ENCODE measurements at regions not wholly inside any gene's neighbourhood (a gene's known extent, or its start where the extent isn't known, plus 50 kb on each side); places are given as distances from the start of the nearest gene placed in this dataset.
"Not testable (repeated sequence)": the region's sequence is repeated elsewhere in the genome, so short reads cannot be mapped to it uniquely, and the experiment has no call there.

- H3K4me1 Mint-ChIP-seq (ENCODE audit: low read depth) = no peaks in the 10 kb centered on the region
- no peak overlapping the region for H3K27ac Mint-ChIP-seq
- no peaks in the 10 kb centered on the region for H3K27me3 Mint-ChIP-seq
- H3K4me3 Mint-ChIP-seq = no peak overlapping the region
- no peaks in the 10 kb centered on the region for H3K9me3 Mint-ChIP-seq
- H3K36me3 Mint-ChIP-seq (ENCODE audit: low read depth) = no peaks in the 10 kb centered on the region
These were observed 161.0 kb downstream of the GJA1 start for GRCh38 chr6:121596441-121596840.

- H3K4me3 Mint-ChIP-seq = no peak overlapping the region
- H3K4me1 Mint-ChIP-seq (ENCODE audit: low read depth) = no peaks in the 10 kb centered on the region
- H3K27ac Mint-ChIP-seq = no peak overlapping the region
These were observed 162.2 kb downstream of the GJA1 start for GRCh38 chr6:121597654-121598053.

GRCh38 chr6:121599331-121599730 is 163.9 kb downstream of the GJA1 start:
- H3K4me3 Mint-ChIP-seq; H3K27ac Mint-ChIP-seq; H3K4me1 Mint-ChIP-seq (ENCODE audit: low read depth); H3K9me3 Mint-ChIP-seq; H3K27me3 Mint-ChIP-seq; H3K36me3 Mint-ChIP-seq (ENCODE audit: low read depth): not testable (repeated sequence)

More at GRCh38 chr6:121597654-121598053, 162.2 kb downstream of the GJA1 start:
- Mint-ChIP-seq H3K9me3 (no peaks in the 10 kb centered on the region), H3K27me3 (no peaks in the 10 kb centered on the region), H3K36me3 (ENCODE audit: low read depth) (no peaks in the 10 kb centered on the region)

GRCh38 chr6:121600389-121601168 is 165.1 kb downstream of the GJA1 start:
- Mint-ChIP-seq H3K9me3 (no peaks in the 10 kb centered on the region), H3K36me3 (ENCODE audit: low read depth) (no peaks in the 10 kb centered on the region), H3K4me1 (ENCODE audit: low read depth) (no peaks in the 10 kb centered on the region), H3K27me3 (no peaks in the 10 kb centered on the region), H3K4me3 (no peak overlapping the region), H3K27ac (no peak overlapping the region)

- Mint-ChIP-seq H3K9me3 (no peaks in the 10 kb centered on the region), H3K36me3 (ENCODE audit: low read depth) (no peaks in the 10 kb centered on the region), H3K27ac (no peak overlapping the region), H3K4me3 (no peak overlapping the region), H3K27me3 (no peaks in the 10 kb centered on the region), H3K4me1 (ENCODE audit: low read depth) (no peaks in the 10 kb centered on the region)
These were observed 168.0 kb downstream of the GJA1 start for GRCh38 chr6:121603486-121603885.

GRCh38 chr6:121607721-121608120 is 172.3 kb downstream of the GJA1 start:
- H3K27ac Mint-ChIP-seq = no peak overlapping the region
- H3K36me3 Mint-ChIP-seq (ENCODE audit: low read depth) = no peaks in the 10 kb centered on the region
- H3K9me3 Mint-ChIP-seq = no peaks in the 10 kb centered on the region
- no peaks in the 10 kb centered on the region for H3K4me1 Mint-ChIP-seq (ENCODE audit: low read depth)
- no peak overlapping the region for H3K4me3 Mint-ChIP-seq
- H3K27me3 Mint-ChIP-seq = no peaks in the 10 kb centered on the region

- Mint-ChIP-seq H3K36me3 (ENCODE audit: low read depth) (no peaks in the 10 kb centered on the region), H3K9me3 (no peaks in the 10 kb centered on the region), H3K4me1 (ENCODE audit: low read depth) (no peaks in the 10 kb centered on the region), H3K27ac (no peak overlapping the region), H3K4me3 (no peak overlapping the region), H3K27me3 (no peaks in the 10 kb centered on the region)
These were observed 172.8 kb downstream of the GJA1 start for GRCh38 chr6:121608270-121608669.

GRCh38 chr6:121609281-121609680 is 173.8 kb downstream of the GJA1 start:
- no peaks in the 10 kb centered on the region for H3K36me3 Mint-ChIP-seq (ENCODE audit: low read depth)
- no peaks in the 10 kb centered on the region for H3K9me3 Mint-ChIP-seq
- H3K4me1 Mint-ChIP-seq (ENCODE audit: low read depth) = no peaks in the 10 kb centered on the region
- H3K27me3 Mint-ChIP-seq = no peaks in the 10 kb centered on the region
- H3K4me3 Mint-ChIP-seq = no peak overlapping the region
- no peak overlapping the region for H3K27ac Mint-ChIP-seq

GRCh38 chr6:121612927-121613326 is 177.5 kb downstream of the GJA1 start:
- peaks cover 10% of the 10 kb centered on the region for H3K9me3 Mint-ChIP-seq
- no peaks in the 10 kb centered on the region for H3K27me3 Mint-ChIP-seq
- H3K27ac Mint-ChIP-seq = no peak overlapping the region
- no peaks in the 10 kb centered on the region for H3K4me1 Mint-ChIP-seq (ENCODE audit: low read depth)
- no peaks in the 10 kb centered on the region for H3K36me3 Mint-ChIP-seq (ENCODE audit: low read depth)
- H3K4me3 Mint-ChIP-seq = no peak overlapping the region

- H3K27me3 Mint-ChIP-seq = no peaks in the 10 kb centered on the region
- H3K36me3 Mint-ChIP-seq (ENCODE audit: low read depth) = no peaks in the 10 kb centered on the region
- H3K4me3 Mint-ChIP-seq = no peak overlapping the region
- peaks cover 10% of the 10 kb centered on the region for H3K9me3 Mint-ChIP-seq
- no peaks in the 10 kb centered on the region for H3K4me1 Mint-ChIP-seq (ENCODE audit: low read depth)
- no peak overlapping the region for H3K27ac Mint-ChIP-seq
These were observed 178.7 kb downstream of the GJA1 start for GRCh38 chr6:121614115-121614514.

GRCh38 chr6:121615493-121615892 is 180.0 kb downstream of the GJA1 start:
- Mint-ChIP-seq H3K4me1 (ENCODE audit: low read depth) (no peaks in the 10 kb centered on the region), H3K4me3 (no peak overlapping the region), H3K9me3 (peaks cover 10% of the 10 kb centered on the region), H3K27me3 (no peaks in the 10 kb centered on the region), H3K27ac (no peak overlapping the region), H3K36me3 (ENCODE audit: low read depth) (no peaks in the 10 kb centered on the region)

- H3K36me3 Mint-ChIP-seq (ENCODE audit: low read depth) = no peaks in the 10 kb centered on the region
- H3K27me3 Mint-ChIP-seq = no peaks in the 10 kb centered on the region
- H3K9me3 Mint-ChIP-seq = peaks cover 10% of the 10 kb centered on the region
- H3K4me1 Mint-ChIP-seq (ENCODE audit: low read depth) = no peaks in the 10 kb centered on the region
- no peak overlapping the region for H3K4me3 Mint-ChIP-seq
- H3K27ac Mint-ChIP-seq = no peak overlapping the region
These were observed 181.0 kb downstream of the GJA1 start for GRCh38 chr6:121616406-121616805.

- H3K36me3 Mint-ChIP-seq (ENCODE audit: low read depth) = no peaks in the 10 kb centered on the region
- no peak overlapping the region for H3K4me3 Mint-ChIP-seq
- no peak overlapping the region for H3K27ac Mint-ChIP-seq
- H3K27me3 Mint-ChIP-seq = no peaks in the 10 kb centered on the region
- H3K9me3 Mint-ChIP-seq = peaks cover 10% of the 10 kb centered on the region
- no peaks in the 10 kb centered on the region for H3K4me1 Mint-ChIP-seq (ENCODE audit: low read depth)
These were observed 181.9 kb downstream of the GJA1 start for GRCh38 chr6:121617388-121617787.

- H3K27me3 Mint-ChIP-seq = no peaks in the 10 kb centered on the region
- no peak overlapping the region for H3K27ac Mint-ChIP-seq
These were observed 183.6 kb downstream of the GJA1 start for GRCh38 chr6:121619013-121619412.

GRCh38 chr6:121619987-121620740 is 184.7 kb downstream of the GJA1 start:
- H3K9me3 Mint-ChIP-seq = peaks cover 8% of the 10 kb centered on the region
- no peaks in the 10 kb centered on the region for H3K36me3 Mint-ChIP-seq (ENCODE audit: low read depth)
- no peaks in the 10 kb centered on the region for H3K4me1 Mint-ChIP-seq (ENCODE audit: low read depth)
- H3K27me3 Mint-ChIP-seq = no peaks in the 10 kb centered on the region
- H3K4me3 Mint-ChIP-seq = no peak overlapping the region
- H3K27ac Mint-ChIP-seq = no peak overlapping the region

More at GRCh38 chr6:121619013-121619412, 183.6 kb downstream of the GJA1 start:
- Mint-ChIP-seq H3K4me3 (no peak overlapping the region), H3K36me3 (ENCODE audit: low read depth) (no peaks in the 10 kb centered on the region), H3K4me1 (ENCODE audit: low read depth) (no peaks in the 10 kb centered on the region), H3K9me3 (peaks cover 10% of the 10 kb centered on the region)

Data from stimulated activated naive CD8-positive, alpha-beta T cell treated with anti-CD3 and anti-CD28 coated beads, Interleukin-15, Interleukin-2, amounts not matched to agents 100 ng/mL and 50 ng/mL, for 24 hours (primary cell).